Breast epithelium (tissue), 4 donors: ENCODE measurements at regions not wholly inside any gene's neighbourhood (a gene's known extent, or its start where the extent isn't known, plus 50 kb on each side); places are given as distances from the start of the nearest gene placed in this dataset.
"Not testable (repeated sequence)": the region's sequence is repeated elsewhere in the genome, so short reads cannot be mapped to it uniquely, and the experiment has no call there.

ENCODE experiments used
- DNase-seq, 2 donors: peaks; one replicate each; pipeline ENCODE4 v3.0.0-alpha.2; 2019; ENCODE audit warnings: low spot score in 2 of 2
- H3K27ac ChIP-seq, 2 donors: fragments of 200-600 bp; sonication (generic) in 1 of 2; one replicate each; pipeline ENCODE4 v1.5.1; 2016 to 2019; ENCODE audit warnings: mild to moderate bottlenecking in 1 of 2
- H3K27me3 ChIP-seq, 2 donors: fragments of 200-600 bp; sonication (generic) in 1 of 2; one replicate each; pipeline versions ENCODE4 v1.5.1 to v1.6.0; 2017 to 2019; ENCODE audit warnings: control low read depth in 1 of 2, mild to moderate bottlenecking in 1 of 2
- H3K36me3 ChIP-seq: fragments of 200-600 bp; one replicate; pipeline ENCODE4 v1.5.1; 2019
- H3K4me1 ChIP-seq, 2 donors: fragments of 200-600 bp; sonication (generic); one replicate each; pipeline ENCODE4 v1.5.1; 2016 to 2019; ENCODE audit warnings: control low read depth in 1 of 2
- H3K4me3 ChIP-seq, 3 donors: fragments of 200-600 bp; sonication (generic); 1 replicate in 2 of 3; 2 replicates in 1 of 3; pipeline ENCODE4 v1.5.1; 2016 to 2019; ENCODE audit warnings: mild to moderate bottlenecking in 3 of 3, moderate library complexity in 2 of 3
- H3K9me3 ChIP-seq, 2 donors: fragments of 200-600 bp; sonication (generic) in 1 of 2; one replicate each; pipeline ENCODE4 v1.5.1; 2016 to 2019; ENCODE audit warnings: control low read depth in 1 of 2
- POLR2A ChIP-seq: fragments of 450-650 bp; IDR thresholded peaks from one replicate; pipeline ENCODE4 v1.6.1; 2016; ENCODE audit warnings: antibody characterized with exemption, mild to moderate bottlenecking, moderate library complexity
- POLR2AphosphoS5 ChIP-seq, 3 donors: sonication (generic); formaldehyde crosslinking; IDR thresholded peaks; one replicate each; pipeline ENCODE4 v1.6.1; 2017; ENCODE audit warnings: antibody characterized with exemption in 3 of 3
- intact Hi-C: fragments of 100-400 bp; cut with DNase I; formaldehyde crosslinking; loops from one replicate; pipeline ENCODE4 v1.15.1; 2023; ENCODE audit warnings: low total_unique reads
- TF ChIP-seq, protein P1 (sequence below), 3 donors: fragments of 450-650 bp; IDR thresholded peaks; one replicate each; pipeline ENCODE4 v1.5.1; 2016 to 2017; ENCODE audit warnings: antibody characterized with exemption in 3 of 3, mild to moderate bottlenecking in 3 of 3, moderate library complexity in 3 of 3

DNA sequence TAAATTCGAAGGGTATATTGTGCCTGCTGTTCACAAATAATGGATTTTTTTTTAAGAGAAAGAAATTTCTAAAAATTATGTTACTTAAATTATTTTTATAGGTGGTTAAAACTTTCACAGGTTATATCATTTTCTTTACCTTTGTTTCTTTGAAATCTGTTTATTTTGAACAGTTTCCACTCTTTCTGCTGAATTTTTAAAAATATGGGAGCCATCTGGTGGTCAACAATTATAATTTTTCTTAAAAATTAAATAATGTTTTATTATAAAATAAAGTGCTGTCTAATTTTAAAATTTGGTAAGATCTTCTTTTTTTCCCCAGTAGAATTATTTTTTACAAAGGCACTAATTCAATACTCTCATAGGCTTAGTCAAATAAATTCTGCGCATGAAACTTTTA, 263.9 kb downstream of the ETV1 start:
- TF ChIP-seq, protein P1, sequence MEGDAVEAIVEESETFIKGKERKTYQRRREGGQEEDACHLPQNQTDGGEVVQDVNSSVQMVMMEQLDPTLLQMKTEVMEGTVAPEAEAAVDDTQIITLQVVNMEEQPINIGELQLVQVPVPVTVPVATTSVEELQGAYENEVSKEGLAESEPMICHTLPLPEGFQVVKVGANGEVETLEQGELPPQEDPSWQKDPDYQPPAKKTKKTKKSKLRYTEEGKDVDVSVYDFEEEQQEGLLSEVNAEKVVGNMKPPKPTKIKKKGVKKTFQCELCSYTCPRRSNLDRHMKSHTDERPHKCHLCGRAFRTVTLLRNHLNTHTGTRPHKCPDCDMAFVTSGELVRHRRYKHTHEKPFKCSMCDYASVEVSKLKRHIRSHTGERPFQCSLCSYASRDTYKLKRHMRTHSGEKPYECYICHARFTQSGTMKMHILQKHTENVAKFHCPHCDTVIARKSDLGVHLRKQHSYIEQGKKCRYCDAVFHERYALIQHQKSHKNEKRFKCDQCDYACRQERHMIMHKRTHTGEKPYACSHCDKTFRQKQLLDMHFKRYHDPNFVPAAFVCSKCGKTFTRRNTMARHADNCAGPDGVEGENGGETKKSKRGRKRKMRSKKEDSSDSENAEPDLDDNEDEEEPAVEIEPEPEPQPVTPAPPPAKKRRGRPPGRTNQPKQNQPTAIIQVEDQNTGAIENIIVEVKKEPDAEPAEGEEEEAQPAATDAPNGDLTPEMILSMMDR (IDR thresholded peaks at IDR 0.05), result no peak
- TF ChIP-seq POLR2A (no peak), POLR2AphosphoS5 (IDR thresholded peaks at IDR 0.05) (no peak)
- intact Hi-C loops, result no loop called here
- H3K27me3 ChIP-seq, result no peaks in the 10 kb centered on the region
- no peaks in the 10 kb centered on the region for H3K4me1 ChIP-seq
- H3K9me3 ChIP-seq, result peaks cover 0 to 5% of the 10 kb centered on the region in 2 donors
- no peak overlapping the region for H3K4me3 ChIP-seq
- H3K36me3 ChIP-seq, result no peaks in the 10 kb centered on the region
- no peak overlapping the region for H3K27ac ChIP-seq
- no peak for DNase-seq

DNA sequence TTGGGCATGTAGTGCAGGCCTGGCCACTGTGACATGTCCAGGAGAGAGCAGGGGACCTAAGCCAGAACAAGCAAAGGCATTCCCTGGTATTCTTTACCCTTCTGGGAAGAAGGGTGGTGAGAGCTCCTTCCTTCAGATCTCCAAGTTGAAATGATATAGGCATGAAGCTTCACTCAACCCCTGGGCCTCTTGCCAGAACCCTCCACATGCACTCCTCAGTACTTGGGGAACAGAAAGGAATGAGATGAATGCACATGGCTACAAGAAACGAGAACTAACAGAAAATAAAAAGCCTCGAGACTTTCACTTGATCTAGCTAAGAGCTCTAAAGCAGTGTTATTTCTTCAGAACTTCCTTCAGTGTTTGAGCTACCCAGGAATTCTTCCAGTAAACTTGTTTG, 262.2 kb downstream of the ETV1 start:
- no peak for DNase-seq
- H3K4me1 ChIP-seq, result no peaks in the 10 kb centered on the region
- H3K27me3 ChIP-seq, result no peaks in the 10 kb centered on the region
- TF ChIP-seq POLR2A, result no peak
- TF ChIP-seq, protein P1 (IDR thresholded peaks at IDR 0.05), result no peak
- TF ChIP-seq POLR2AphosphoS5 (IDR thresholded peaks at IDR 0.05), result no peak
- no peaks in the 10 kb centered on the region for H3K36me3 ChIP-seq
- H3K27ac ChIP-seq, result no peak overlapping the region
- peaks cover 0 to 5% of the 10 kb centered on the region in 2 donors for H3K9me3 ChIP-seq
- no peak overlapping the region for H3K4me3 ChIP-seq
- intact Hi-C loops, result no loop called here

DNA sequence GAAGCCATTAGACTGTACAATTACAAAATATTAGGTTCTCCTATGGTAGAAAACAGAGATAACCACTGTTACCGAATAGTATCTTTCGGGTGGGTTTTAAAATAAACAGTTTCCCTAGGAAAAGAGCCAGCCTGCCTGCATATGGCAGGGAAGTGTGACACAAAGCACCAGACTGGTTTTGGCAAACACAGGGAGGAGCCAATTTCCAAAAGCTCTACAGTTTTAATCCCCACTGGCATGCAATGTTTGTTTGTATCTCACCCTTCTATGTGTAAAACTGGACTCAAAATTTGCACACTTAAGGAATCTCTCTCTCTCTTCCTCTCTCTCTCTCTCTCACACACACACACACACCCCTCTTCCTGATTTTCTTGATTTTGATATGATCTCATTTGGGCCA, 261.7 kb downstream of the ETV1 start:
- intact Hi-C loops, result no loop called here
- H3K27ac ChIP-seq, result no peak overlapping the region
- TF ChIP-seq POLR2A, result no peak
- TF ChIP-seq POLR2AphosphoS5 (IDR thresholded peaks at IDR 0.05), result no peak
- TF ChIP-seq, protein P1 (IDR thresholded peaks at IDR 0.05), result no peak
- no peaks in the 10 kb centered on the region for H3K4me1 ChIP-seq
- H3K4me3 ChIP-seq, result no peak overlapping the region
- H3K9me3 ChIP-seq, result peaks cover 0 to 5% of the 10 kb centered on the region in 2 donors
- no peaks in the 10 kb centered on the region for H3K36me3 ChIP-seq
- H3K27me3 ChIP-seq, result no peaks in the 10 kb centered on the region
- no peak for DNase-seq

DNA sequence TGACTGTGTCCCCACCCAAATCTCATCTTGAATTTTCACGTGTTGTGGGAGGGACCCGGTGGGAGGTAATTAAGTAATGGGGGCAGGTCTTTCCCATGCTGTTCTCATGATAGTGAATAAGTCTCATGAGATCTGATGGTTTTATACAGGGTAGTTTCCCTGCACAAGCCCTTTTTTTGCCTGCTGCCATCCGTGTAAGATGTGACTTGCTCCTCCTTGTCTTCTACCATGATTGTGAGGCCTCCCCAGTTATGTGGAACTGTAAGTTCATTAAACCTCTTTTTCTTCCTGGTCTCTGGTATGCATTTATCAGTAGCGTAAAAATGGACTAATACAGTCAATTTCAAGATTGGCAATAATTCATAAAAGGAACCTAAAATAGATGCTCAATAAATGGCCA, 261.0 kb downstream of the ETV1 start:
- H3K27me3 ChIP-seq, intact Hi-C loops, H3K4me3 ChIP-seq, H3K27ac ChIP-seq, H3K4me1 ChIP-seq, DNase-seq, H3K9me3 ChIP-seq, H3K36me3 ChIP-seq: not testable (repeated sequence)

DNA sequence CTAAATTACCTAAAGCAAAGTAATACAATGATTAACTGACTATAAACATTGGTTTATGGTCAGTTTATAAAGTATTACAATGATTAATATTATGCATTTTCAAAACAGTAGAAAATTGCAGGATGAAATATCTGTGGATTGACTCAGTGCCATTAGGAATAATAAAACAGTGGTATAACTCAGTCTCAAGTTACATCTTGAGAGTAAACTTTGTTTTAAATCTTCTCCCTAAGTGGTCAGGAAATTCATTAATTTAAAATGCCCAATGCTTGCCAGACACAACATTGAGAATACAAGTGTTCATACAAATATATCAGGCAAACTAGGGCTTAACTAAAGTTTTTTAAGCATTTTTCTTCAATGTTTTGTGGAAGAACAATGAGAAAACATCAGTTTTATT, 257.8 kb downstream of the ETV1 start:
- no peak overlapping the region for H3K4me3 ChIP-seq
- H3K27ac ChIP-seq, result no peak overlapping the region
- intact Hi-C loops, result no loop called here
- H3K27me3 ChIP-seq, result no peaks in the 10 kb centered on the region
- H3K36me3 ChIP-seq, result no peaks in the 10 kb centered on the region
- H3K9me3 ChIP-seq, result peaks cover 0 to 5% of the 10 kb centered on the region in 2 donors
- no peak for DNase-seq
- TF ChIP-seq POLR2AphosphoS5 (IDR thresholded peaks at IDR 0.05) (no peak), POLR2A (no peak)
- TF ChIP-seq, protein P1 (IDR thresholded peaks at IDR 0.05), result no peak
- H3K4me1 ChIP-seq, result no peaks in the 10 kb centered on the region

DNA sequence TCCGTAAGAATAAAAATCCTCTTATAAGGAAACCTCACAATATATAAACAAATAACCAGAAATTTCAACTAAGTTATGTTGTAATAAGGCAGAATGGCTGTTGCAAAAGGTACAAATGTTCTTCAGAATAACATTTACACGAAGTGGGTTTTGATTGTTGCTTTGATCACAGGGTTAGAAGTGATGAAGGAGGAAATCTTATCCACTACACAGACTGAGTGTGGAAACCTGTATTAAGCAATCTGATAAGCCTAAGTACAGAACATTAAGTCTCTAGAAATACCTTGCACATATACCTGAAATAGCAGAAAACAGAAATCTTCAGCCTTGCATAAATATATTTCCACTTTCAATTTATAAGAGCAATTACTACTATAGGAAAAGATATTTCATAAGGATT, 251.9 kb downstream of the ETV1 start:
- H3K9me3 ChIP-seq, result no peaks in the 10 kb centered on the region
- H3K27ac ChIP-seq, result no peak overlapping the region
- TF ChIP-seq, protein P1 (IDR thresholded peaks at IDR 0.05), result no peak
- no peak for TF ChIP-seq POLR2A
- no peak for TF ChIP-seq POLR2AphosphoS5 (IDR thresholded peaks at IDR 0.05)
- no peak for DNase-seq
- intact Hi-C loops, result no loop called here
- no peak overlapping the region for H3K4me3 ChIP-seq
- H3K36me3 ChIP-seq, result no peaks in the 10 kb centered on the region
- no peaks in the 10 kb centered on the region for H3K4me1 ChIP-seq
- H3K27me3 ChIP-seq, result no peaks in the 10 kb centered on the region
